Right lobe of liver (tissue), 6 donors: ENCODE measurements at regions not wholly inside any gene's neighbourhood (a gene's known extent, or its start where the extent isn't known, plus 50 kb on each side); places are given as distances from the start of the nearest gene placed in this dataset.
A peak's percentile ranks its signal among the peaks of the same experiment; 100 is the strongest.

Experiments
- ATAC-seq, 4 donors: fragments of 200-7000 bp; cut with Tn5 transposase; one replicate each; pipeline ENCODE4 v1.9.1; 2020; ENCODE audit warnings: mild to moderate bottlenecking in 4 of 4, moderate library complexity in 4 of 4
- DNase-seq, 3 donors: peaks; one replicate each; pipeline ENCODE4 v3.0.0-alpha.2; 2020
- H3K27ac ChIP-seq, 3 donors: fragments of 200-600 bp; one replicate each; pipeline ENCODE4 v1.8.0; 2022
- H3K27me3 ChIP-seq, 2 donors: fragments of 200-600 bp; one replicate each; pipeline ENCODE4 v1.8.0; 2022
- H3K36me3 ChIP-seq, 4 donors: fragments of 200-600 bp; sonication (generic) in 1 of 4; one replicate each; pipeline versions ENCODE4 v1.5.1 to v1.8.0; 2017 to 2022; ENCODE audit warnings: control low read depth in 1 of 4
- H3K4me1 ChIP-seq, 4 donors: fragments of 200-600 bp; sonication (generic) in 1 of 4; one replicate each; pipeline versions ENCODE4 v1.5.1 to v1.8.0; 2017 to 2022; ENCODE audit warnings: control low read depth in 1 of 4
- H3K4me3 ChIP-seq, 3 donors: fragments of 200-600 bp; one replicate each; pipeline ENCODE4 v1.8.0; 2022
- H3K9me3 ChIP-seq, 4 donors: fragments of 200-600 bp; sonication (generic) in 1 of 4; one replicate each; pipeline versions ENCODE4 v1.5.1 to v1.8.0; 2017 to 2022; ENCODE audit warnings: control low read depth in 1 of 4
- CTCF ChIP-seq, 4 donors: fragments of 200-600 bp in 3 of 4; fragments of 450-650 bp in 1 of 4; IDR thresholded peaks; one replicate each; pipeline versions ENCODE4 v1.5.1 to v1.8.0; 2016 to 2022; ENCODE audit warnings: antibody characterized with exemption in 4 of 4, mild to moderate bottlenecking in 2 of 4
- POLR2A ChIP-seq: fragments of 450-650 bp; IDR thresholded peaks from one replicate; pipeline ENCODE4 v1.6.1; 2017; ENCODE audit warnings: antibody characterized with exemption, mild to moderate bottlenecking
- WGBS: methylation state at CpG from one replicate; pipeline ENCODE4 v1.1.6; 2018; ENCODE audit warnings: low coverage, low lambda C conversion rate; ENCODE audit not compliant: insufficient coverage; ENCODE audit errors: missing lambda C conversion rate; 5-methylcytosine and 5-hydroxymethylcytosine counted together
- intact Hi-C, 2 donors: fragments of 100-400 bp; cut with DNase I; formaldehyde crosslinking; loops; one replicate each; pipeline versions ENCODE4 v1.11.2 to v1.14.1; 2022
- donor health status: DM: no; HTN: yes; CAD: no.
- donor health status: DM: no; HTN: no; CAD: no.
- donor health status: DM: no; HTN: no; CAD: no.
- donor health status: DM: no; HTN: yes; CAD: no.
- donor health status: DM: no; HTN: yes; CAD: no.

- no peak overlapping the region for H3K4me3 ChIP-seq
- WGBS = 31% methylated on average over 6 of the region's 6 CpGs
- no peak for TF ChIP-seq POLR2A
- no peak for TF ChIP-seq CTCF (IDR thresholded peaks at IDR 0.05)
- peaks cover 0 to 21% (median 0%) of the 10 kb centered on the region in 4 donors for H3K4me1 ChIP-seq
- H3K36me3 ChIP-seq = no peaks in the 10 kb centered on the region
- peak overlapping the region in 2 of 3 donors; percentile 8 to 52 for H3K27ac ChIP-seq
- no peaks in the 10 kb centered on the region for H3K9me3 ChIP-seq
- intact Hi-C loops = no loop called here
- no peaks in the 10 kb centered on the region for H3K27me3 ChIP-seq
- DNase-seq (no peak), ATAC-seq (peak in 1 of 4 donors; percentile 8)
Measured at GRCh38 chr12:67431411-67432020, 162.4 kb downstream of the CAND1 start.

GRCh38 chr12:67433385-67434175 lies 164.4 kb downstream of the CAND1 start:
- Histone ChIP-seq H3K27ac (no peak overlapping the region), H3K4me3 (no peak overlapping the region), H3K27me3 (no peaks in the 10 kb centered on the region), H3K9me3 (no peaks in the 10 kb centered on the region), H3K36me3 (no peaks in the 10 kb centered on the region), H3K4me1 (peaks cover 0 to 21% (median 0%) of the 10 kb centered on the region in 4 donors)
- intact Hi-C loops = no loop called here
- ATAC-seq (no peak), DNase-seq (no peak)
- TF ChIP-seq CTCF (IDR thresholded peaks at IDR 0.05) (no peak), POLR2A (no peak)
- WGBS = 71% methylated on average over 6 of the region's 6 CpGs

- ATAC-seq (peak in 2 of 4 donors; percentile 55 to 69), DNase-seq (no peak)
- Histone ChIP-seq H3K4me1 (peaks cover 0 to 21% (median 0%) of the 10 kb centered on the region in 4 donors), H3K9me3 (no peaks in the 10 kb centered on the region), H3K27ac (no peak overlapping the region), H3K4me3 (no peak overlapping the region), H3K36me3 (no peaks in the 10 kb centered on the region), H3K27me3 (no peaks in the 10 kb centered on the region)
- intact Hi-C loops = no loop called here
- TF ChIP-seq POLR2A (no peak), CTCF (IDR thresholded peaks at IDR 0.05) (no peak)
- WGBS = 59% methylated on average over 3 of the region's 3 CpGs
Measured at GRCh38 chr12:67434671-67435370, 165.7 kb downstream of the CAND1 start.

- H3K9me3 ChIP-seq = no peaks in the 10 kb centered on the region
- intact Hi-C loops = no loop called here
- no peak overlapping the region for H3K27ac ChIP-seq
- peaks cover 0 to 12% (median 0%) of the 10 kb centered on the region in 4 donors for H3K4me1 ChIP-seq
- no peaks in the 10 kb centered on the region for H3K36me3 ChIP-seq
- ATAC-seq (no peak), DNase-seq (no peak)
- H3K4me3 ChIP-seq = no peak overlapping the region
- no peak for TF ChIP-seq POLR2A
- no peak for TF ChIP-seq CTCF (IDR thresholded peaks at IDR 0.05)
- 59% methylated on average over 2 of the region's 2 CpGs for WGBS
- H3K27me3 ChIP-seq = no peaks in the 10 kb centered on the region
Measured at GRCh38 chr12:67436230-67436629, 167.1 kb downstream of the CAND1 start.
